GM23338 (cell line): ENCODE measurements at regions not wholly inside any gene's neighbourhood (a gene's known extent, or its start where the extent isn't known, plus 50 kb on each side); places are given as distances from the start of the nearest gene placed in this dataset.

Source experiments
- CREB1 ChIP-seq: fragments of 250-450 bp; sonication (Bioruptor Pico); IDR thresholded peaks from 2 replicates; pipeline ENCODE4 v1.5.0; 2020; ENCODE audit warnings: low read depth, mild to moderate bottlenecking, moderate library complexity
- ETS1 ChIP-seq: IDR thresholded peaks from 2 replicates; pipeline ENCODE4 v1.6.1; 2016; ENCODE audit warnings: antibody characterized with exemption
- EZH2 ChIP-seq: fragments of 200-600 bp; sonication (generic); IDR thresholded peaks from one replicate; pipeline ENCODE4 v1.8.0; 2017; ENCODE audit warnings: antibody characterized with exemption, mild to moderate bottlenecking, low read depth; ENCODE audit not compliant: unreplicated experiment
- EZH2phosphoT487 ChIP-seq: fragments of 200-600 bp; sonication (generic); IDR thresholded peaks from one replicate; pipeline ENCODE4 v1.8.1; 2018; ENCODE audit warnings: antibody characterized with exemption; ENCODE audit not compliant: unreplicated experiment
- JUNB ChIP-seq: IDR thresholded peaks from one replicate; pipeline ENCODE4 v1.6.1; 2016; ENCODE audit warnings: antibody characterized with exemption; ENCODE audit not compliant: unreplicated experiment
- NANOG ChIP-seq: IDR thresholded peaks from 2 replicates; pipeline ENCODE4 v1.6.1; 2016; ENCODE audit warnings: antibody characterized with exemption, borderline replicate concordance
- POLR2AphosphoS5 ChIP-seq: IDR thresholded peaks from 2 replicates; pipeline ENCODE4 v1.6.1; 2016; ENCODE audit warnings: antibody characterized with exemption, low read depth
- STAT1 ChIP-seq: IDR thresholded peaks from one replicate; pipeline ENCODE4 v1.6.1; 2016; ENCODE audit warnings: antibody characterized with exemption; ENCODE audit not compliant: unreplicated experiment
- ZNF331 ChIP-seq: fragments of 250-450 bp; sonication (Bioruptor Pico); IDR thresholded peaks from 2 replicates; pipeline ENCODE4 v1.5.0; 2020; ENCODE audit warnings: low read depth, mild to moderate bottlenecking, moderate library complexity
- ZNF462 ChIP-seq: fragments of 250-450 bp; sonication (Bioruptor Pico); IDR thresholded peaks from 2 replicates; pipeline ENCODE4 v1.5.0; 2020; ENCODE audit warnings: mild to moderate bottlenecking, moderate library complexity
- TF ChIP-seq, protein P1 (sequence below), 2 experiments: fragments of 200-600 bp in 1 of 2; sonication (generic) in 1 of 2; conservative IDR thresholded peaks; 2 replicates each; pipeline versions ENCODE4 v1.5.1 to v1.6.1; 2016 to 2017; ENCODE audit warnings: antibody characterized with exemption in 2 of 2, low read depth in 2 of 2, mild to moderate bottlenecking in 2 of 2, moderate library complexity in 1 of 2
- TF ChIP-seq, protein P2 (sequence below): IDR thresholded peaks from one replicate; pipeline ENCODE4 v1.6.1; 2018; ENCODE audit warnings: antibody characterized with exemption; ENCODE audit not compliant: unreplicated experiment

- no peak for TF ChIP-seq EZH2phosphoT487
- TF ChIP-seq, protein P1, sequence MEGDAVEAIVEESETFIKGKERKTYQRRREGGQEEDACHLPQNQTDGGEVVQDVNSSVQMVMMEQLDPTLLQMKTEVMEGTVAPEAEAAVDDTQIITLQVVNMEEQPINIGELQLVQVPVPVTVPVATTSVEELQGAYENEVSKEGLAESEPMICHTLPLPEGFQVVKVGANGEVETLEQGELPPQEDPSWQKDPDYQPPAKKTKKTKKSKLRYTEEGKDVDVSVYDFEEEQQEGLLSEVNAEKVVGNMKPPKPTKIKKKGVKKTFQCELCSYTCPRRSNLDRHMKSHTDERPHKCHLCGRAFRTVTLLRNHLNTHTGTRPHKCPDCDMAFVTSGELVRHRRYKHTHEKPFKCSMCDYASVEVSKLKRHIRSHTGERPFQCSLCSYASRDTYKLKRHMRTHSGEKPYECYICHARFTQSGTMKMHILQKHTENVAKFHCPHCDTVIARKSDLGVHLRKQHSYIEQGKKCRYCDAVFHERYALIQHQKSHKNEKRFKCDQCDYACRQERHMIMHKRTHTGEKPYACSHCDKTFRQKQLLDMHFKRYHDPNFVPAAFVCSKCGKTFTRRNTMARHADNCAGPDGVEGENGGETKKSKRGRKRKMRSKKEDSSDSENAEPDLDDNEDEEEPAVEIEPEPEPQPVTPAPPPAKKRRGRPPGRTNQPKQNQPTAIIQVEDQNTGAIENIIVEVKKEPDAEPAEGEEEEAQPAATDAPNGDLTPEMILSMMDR (conservative IDR thresholded peaks at IDR 0.05; ENCODE audit: low read depth in 2 of 2) = no peak
- TF ChIP-seq EZH2 = no peak
- no peak for TF ChIP-seq POLR2AphosphoS5
- TF ChIP-seq, protein P2, sequence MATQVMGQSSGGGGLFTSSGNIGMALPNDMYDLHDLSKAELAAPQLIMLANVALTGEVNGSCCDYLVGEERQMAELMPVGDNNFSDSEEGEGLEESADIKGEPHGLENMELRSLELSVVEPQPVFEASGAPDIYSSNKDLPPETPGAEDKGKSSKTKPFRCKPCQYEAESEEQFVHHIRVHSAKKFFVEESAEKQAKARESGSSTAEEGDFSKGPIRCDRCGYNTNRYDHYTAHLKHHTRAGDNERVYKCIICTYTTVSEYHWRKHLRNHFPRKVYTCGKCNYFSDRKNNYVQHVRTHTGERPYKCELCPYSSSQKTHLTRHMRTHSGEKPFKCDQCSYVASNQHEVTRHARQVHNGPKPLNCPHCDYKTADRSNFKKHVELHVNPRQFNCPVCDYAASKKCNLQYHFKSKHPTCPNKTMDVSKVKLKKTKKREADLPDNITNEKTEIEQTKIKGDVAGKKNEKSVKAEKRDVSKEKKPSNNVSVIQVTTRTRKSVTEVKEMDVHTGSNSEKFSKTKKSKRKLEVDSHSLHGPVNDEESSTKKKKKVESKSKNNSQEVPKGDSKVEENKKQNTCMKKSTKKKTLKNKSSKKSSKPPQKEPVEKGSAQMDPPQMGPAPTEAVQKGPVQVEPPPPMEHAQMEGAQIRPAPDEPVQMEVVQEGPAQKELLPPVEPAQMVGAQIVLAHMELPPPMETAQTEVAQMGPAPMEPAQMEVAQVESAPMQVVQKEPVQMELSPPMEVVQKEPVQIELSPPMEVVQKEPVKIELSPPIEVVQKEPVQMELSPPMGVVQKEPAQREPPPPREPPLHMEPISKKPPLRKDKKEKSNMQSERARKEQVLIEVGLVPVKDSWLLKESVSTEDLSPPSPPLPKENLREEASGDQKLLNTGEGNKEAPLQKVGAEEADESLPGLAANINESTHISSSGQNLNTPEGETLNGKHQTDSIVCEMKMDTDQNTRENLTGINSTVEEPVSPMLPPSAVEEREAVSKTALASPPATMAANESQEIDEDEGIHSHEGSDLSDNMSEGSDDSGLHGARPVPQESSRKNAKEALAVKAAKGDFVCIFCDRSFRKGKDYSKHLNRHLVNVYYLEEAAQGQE = no peak
- TF ChIP-seq STAT1 = no peak
- no peak for TF ChIP-seq CREB1 (CRISPR knock-in tag)
- TF ChIP-seq ETS1 = no peak
- TF ChIP-seq ZNF331 (CRISPR knock-in tag) = no peak
- no peak for TF ChIP-seq JUNB
- no peak for TF ChIP-seq ZNF462 (CRISPR knock-in tag)
- no peak for TF ChIP-seq NANOG
Observed at GRCh38 chr1:86285796-86286195, 110.3 kb downstream of the ODF2L start.
